Lower leg skin (tissue), 3 donors: ENCODE measurements at regions not wholly inside any gene's neighbourhood (a gene's known extent, or its start where the extent isn't known, plus 50 kb on each side); places are given as distances from the start of the nearest gene placed in this dataset.

Source experiments
- CTCF ChIP-seq, 3 donors: fragments of 450-650 bp; IDR thresholded peaks; one replicate each; pipeline ENCODE4 v1.5.1; 2016; ENCODE audit warnings: antibody characterized with exemption in 3 of 3, mild to moderate bottlenecking in 3 of 3, moderate library complexity in 2 of 3
- POLR2A ChIP-seq, 2 donors: fragments of 450-650 bp; IDR thresholded peaks; one replicate each; pipeline ENCODE4 v1.6.1; 2016 to 2017; ENCODE audit warnings: antibody characterized with exemption in 2 of 2, mild to moderate bottlenecking in 1 of 2, moderate library complexity in 1 of 2

- no peak for TF ChIP-seq CTCF (IDR thresholded peaks at IDR 0.05)
- TF ChIP-seq POLR2A (IDR thresholded peaks at IDR 0.05): no peak
These were observed 93.7 kb upstream of the DAP start for GRCh38 chr5:10854506-10855277.
